ENCODE measurements at regions not wholly inside any gene's neighbourhood (a gene's known extent, or its start where the extent isn't known, plus 50 kb on each side); places are given as distances from the start of the nearest gene placed in this dataset.

DNA sequence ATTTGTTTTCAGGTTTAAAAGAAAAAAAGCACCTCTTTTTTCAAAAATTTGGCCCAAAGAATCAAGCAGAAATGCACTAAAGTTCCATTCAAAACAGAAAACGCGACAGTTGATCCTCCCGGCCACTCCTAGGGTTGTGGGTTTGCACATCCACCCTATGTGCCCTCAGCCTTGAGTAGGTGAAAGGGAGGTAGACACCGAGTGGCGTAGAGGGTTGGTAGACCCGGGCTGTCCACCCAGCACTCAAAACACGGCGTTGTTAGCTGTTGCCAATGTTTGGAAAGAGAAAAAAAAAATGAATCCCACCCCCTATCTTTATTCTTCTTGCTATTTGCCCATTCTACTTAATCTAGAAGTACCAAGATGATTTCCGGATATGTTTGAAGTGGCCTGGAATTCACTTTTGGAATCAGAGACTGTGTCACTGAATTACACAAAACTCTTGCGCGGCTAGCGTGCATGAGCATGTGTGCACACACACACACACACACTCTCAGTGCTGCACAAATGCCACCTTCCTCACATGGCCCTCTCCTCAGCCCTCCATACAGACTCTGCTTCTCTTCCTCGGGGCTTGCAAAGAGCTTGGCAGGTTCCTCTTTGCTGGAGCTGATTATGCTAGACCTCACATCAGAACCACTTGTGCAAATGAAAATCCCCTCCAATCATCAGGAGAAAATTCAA is 110.2 kb upstream of the HAND1 start:
- DNase-seq: no peak

DNA sequence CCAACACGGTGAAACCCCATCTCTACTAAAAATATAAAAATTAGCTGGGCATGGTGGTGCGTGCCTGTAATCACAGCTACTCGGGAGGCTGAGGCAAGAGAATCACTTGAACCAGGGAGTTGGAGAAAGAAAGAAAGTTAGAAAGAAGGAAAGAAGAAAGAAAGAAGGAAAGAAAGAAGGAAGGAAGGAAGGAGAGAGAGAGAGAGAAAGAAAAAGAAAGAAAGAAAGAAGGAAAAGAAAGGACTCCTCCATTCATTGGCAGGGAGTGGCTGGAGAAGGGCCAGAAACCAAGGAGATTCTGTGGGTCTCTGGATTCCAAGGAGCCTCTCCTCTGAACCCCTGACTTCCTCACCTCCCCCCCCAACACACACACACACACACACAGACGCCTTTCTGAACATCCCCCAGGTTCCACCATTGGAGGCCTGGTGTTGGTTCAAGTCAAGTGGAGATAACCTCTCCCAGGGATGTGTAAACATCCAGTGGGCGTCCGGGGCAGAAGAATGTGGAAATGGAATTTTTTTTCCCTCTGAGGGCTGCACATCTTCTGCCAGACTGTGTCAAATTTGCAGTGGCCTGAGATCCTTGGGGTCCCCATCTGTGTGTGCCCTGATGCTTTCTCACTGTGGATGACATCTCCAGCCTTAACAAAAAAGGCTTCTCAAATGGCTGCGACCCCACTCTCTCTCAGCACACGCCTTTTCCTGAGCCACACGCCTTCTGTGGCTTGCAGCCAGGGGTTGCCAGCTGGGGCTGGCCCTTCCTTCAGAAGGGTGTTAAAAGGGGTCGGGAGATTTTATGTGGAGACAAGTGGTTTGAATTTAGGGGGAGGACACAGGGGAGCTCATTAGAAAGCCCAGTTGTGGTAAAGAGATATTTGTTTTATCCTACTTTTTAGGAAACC is 109.3 kb upstream of the HAND1 start:
- no peak for DNase-seq

DNA sequence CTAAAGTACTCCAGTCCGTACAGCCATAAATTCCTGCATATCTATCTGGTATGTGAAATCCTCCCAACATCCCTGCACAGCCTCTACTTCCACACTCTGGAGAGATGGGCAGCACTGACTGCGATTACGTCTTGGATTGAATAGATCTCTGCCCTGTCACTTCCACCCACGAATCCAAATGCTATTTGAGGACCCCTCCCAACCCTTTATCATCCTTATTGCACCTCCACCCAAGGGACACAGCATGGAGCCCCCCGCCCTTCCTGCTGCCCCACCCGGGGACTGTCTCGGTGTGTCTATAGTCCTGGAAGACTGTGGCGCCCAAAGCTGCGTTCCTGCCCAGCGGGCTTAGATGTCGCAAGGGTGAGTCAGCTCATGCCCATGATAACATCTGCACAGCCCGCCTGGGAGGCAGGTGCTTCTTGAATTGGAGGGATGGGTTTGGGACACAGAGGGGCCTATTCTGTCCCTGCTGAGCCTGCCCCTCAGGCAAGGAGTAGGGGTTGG is 105.7 kb upstream of the HAND1 start:
- no peak for DNase-seq

DNA sequence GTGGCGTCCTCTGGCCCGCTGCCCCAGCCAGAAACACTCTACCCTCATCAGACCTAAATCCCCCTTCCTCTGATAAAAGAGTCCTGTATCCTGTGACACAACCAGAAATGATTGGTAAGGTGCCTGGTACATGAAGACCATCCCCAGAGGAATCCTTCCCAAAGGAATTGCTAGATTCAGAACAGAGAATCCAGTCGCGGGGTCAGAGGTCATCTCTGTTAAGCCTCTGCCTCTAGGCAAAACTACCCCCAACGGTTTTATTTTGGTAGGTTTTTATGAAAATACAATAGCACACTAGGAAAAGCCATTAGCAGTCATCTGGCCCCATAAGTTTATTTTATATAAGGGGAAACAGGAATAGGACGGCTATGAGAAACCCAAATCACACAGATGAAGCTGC is 102.4 kb upstream of the HAND1 start:
- DNase-seq: no peak

DNA sequence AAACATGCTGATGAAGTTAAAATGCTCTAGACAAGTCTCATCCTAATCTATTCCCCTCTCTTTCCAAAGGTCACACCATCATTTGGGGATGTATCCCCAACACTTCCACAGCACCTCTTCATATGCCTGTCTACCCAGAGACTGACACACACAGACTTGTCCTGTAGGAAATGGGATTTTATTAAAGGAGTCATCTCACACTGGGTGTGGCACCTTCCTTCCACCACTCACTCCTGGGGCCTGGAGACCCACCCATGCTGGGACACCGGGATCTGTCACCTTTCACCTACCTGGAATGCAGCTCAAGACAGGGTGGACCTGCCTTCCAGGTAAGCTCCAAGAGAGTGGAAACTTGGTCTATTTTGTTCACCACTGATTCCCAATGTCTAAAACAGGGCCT is 99.4 kb upstream of the HAND1 start:
- no peak for DNase-seq

DNA sequence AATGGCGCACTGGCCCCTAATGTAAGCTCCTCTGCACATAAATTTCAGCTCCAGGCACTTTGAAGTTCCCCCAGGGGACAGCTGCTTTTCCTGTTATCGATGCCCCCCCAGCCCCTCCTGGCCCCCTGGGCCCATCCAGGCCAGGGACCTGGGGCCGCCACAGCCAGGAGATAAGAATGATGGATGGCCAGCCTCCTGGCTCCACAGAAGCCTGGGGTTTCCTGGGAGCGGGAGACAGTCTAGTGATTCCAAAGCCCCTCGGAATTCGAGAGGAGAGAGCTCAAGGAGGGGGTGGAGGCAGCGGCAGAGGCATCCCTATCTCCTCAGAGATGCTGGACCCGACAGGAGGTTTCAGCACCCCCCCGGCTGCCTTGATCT is 98.4 kb upstream of the HAND1 start:
- DNase-seq: no peak

DNA sequence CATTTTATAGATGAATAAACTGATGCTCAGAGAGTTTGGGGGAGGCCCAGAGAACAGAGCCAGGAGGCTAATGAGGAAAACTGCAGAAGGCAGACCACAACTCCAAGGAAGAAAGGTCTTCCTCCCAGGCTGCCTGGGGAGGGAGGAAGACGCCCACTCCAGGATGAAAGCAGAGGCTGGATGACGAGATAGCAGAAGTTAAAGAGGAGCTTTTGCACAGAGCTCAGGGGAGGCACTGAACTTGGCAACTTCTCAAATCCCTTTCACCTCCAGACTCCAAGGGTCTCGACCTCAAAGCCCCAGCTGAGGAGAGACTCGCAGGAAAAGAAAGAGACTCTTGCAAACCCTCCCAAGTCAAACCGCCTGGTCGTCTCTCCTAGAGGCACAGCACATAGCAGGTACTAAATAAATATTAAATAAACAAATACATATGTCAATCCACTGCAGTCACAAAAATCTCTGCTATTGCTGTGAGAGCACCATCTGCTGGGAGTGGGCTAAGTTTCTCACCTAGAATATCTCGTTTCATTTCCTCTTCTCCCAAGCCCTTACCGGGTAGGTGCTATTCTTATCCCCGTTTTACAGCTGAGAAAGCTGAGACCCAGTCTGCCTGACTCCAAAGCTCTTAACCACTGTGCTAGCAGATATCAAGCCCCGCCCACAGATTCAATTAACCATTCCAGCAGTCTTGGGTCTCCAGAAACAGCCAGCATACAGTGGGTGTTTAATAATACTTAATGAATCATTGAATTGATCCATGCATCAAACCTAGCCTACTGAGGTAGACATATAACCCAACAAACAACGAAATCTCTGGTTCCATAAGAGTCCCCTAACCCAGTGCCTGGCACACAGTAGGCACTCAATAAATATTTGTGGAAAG is 97.8 kb upstream of the HAND1 start:
- no peak for DNase-seq

DNA sequence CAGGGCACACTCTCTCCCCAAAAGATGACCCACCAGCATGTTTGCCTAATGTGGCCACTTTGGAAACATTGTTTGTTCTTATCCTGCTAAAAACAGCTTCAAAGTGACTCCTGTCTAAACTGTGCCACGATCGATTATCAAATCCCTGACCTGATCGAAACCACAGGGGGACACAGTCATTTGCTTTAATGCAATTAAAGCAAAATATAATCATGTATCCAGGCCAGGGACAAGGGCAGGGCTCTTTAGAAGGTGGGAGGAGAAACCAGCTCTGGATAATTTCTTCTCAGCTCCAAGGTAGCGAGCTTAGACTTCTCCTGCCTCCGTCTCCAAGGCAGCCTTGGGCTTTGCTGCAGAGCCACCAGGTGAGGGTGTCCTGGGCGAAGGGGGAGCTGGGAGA is 95.0 kb upstream of the HAND1 start:
- no peak for DNase-seq

DNA sequence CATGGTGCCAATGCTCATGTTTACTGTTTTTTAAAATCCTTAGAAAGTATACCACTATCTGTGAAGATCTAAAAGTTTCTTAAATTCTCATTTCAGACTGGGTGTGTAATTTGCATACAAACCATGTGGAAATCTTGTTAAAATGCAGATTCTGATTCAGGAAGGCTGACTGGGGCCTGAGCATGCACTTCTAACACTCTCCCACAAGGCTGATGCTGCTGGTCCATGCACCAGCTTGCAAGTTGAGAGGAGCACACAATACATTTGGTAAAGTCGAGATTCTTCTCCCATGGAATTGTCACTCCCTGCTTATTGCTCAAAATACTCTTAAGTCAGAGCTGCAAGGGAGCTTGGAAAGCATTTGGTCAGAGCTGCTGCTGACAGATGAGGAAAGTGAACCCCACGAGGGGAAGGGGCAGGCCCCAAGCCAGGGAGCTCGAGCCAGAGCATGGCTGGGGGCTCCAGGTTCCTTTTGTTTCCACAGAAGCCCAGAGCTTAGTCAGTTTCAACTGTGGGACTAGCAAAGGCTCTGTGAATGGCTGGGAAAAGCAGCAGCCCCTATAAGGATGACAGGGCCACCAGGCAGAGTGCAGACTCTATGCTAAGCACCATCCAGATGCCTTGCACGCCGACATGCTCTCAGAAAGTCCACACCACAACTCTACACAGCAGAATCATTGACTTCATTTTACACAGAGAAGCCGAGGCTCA is 93.5 kb upstream of the HAND1 start:
- DNase-seq: no peak

DNA sequence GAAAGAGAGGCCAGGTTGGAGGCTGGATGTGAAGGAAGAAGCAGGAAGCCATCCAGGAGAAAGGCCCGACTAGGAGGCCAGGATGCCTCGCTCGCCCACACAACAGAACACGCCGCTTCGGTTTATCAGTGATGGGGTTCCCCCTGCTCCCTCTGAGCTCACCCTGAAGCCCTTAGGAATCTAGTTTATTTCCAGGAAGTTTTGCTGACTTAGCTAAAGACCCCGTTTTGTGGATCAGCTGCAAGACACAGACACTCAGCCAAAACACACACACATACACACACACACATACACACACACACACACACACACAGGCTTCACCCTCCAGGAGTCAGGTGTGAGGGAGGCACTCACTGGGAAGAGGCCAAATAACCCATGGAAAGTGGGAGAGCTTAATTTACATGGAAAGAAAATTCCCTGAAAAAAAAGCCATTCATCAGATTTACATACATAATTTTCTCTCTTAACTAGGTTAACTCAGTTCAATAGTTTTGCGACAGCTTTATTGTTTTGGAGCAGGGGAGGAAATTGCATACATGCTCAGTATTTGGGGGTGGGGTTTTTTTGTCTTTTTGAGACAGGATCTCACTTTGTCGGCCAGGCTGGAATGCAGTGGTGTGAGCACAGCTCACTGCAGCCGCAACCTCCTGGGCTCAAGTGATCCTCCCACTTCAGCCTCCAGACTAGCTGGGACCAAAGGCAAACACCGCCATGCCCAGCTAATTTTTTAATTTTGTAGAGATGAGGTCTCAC is 92.7 kb upstream of the HAND1 start:
- no peak for DNase-seq

DNA sequence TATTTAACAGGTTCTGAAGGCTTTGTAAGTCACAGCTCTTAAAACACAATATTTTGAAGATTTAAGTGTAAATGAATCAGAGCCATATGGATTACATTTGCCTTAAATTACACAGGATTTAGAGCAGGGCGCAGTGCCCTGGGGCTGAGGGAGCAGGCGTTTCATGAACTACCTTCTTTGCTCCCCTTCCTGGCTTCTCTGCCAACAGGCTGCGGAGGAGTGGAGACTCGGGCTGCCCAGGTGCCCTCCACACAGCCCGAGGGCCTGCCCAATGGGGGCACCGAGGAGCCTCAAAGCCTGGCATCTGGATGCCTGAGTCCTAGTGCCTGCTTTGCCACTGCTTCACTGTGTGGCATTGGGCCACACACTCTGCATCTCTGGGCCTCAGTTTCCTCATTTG is 90.6 kb upstream of the HAND1 start:
- DNase-seq: no peak

DNA sequence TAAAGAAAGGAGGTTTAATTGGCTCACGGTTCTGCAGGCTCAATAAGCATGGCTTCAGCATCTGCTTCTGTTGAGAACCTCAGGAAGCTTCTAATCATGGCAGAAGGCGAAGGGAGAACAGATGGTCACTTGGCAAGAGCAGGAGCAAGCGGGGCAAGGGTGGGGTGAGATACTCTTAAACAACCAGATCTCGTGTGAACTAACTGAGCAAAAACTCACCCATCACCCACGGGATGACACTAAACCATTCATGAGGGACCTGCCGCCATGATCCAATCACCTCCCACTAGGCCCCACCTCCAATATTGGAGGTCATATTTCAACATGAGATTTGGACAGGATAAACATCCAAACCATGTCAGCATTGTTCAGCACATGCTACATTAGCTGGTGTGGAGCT is 89.1 kb upstream of the HAND1 start:
- no peak for DNase-seq

DNA sequence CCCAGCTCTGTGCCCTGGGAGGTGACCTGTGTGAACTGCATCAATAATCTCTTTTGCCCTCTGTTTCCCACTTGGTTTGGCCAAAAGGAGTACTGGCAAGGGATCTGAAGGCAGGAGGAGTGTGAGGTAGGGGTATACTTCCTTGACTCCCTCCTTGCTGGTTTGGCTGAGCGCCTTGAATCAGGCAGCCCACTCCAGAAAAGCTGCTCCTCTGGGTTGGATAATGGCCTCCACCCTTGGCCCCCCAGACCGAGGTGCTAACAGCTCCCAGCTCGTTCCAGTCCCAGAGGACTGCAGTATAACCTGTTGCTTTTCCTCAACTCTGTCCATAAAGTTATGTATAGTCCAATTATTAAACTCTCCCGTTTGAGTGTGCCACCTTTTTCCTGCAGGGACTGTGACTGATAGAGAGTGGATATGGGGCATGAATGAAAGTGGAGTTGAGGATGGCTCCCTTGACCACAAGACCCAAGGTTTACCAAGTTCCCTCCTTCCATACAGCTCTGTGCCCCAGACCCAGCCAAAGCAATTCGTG is 88.2 kb upstream of the HAND1 start:
- DNase-seq: no peak

DNA sequence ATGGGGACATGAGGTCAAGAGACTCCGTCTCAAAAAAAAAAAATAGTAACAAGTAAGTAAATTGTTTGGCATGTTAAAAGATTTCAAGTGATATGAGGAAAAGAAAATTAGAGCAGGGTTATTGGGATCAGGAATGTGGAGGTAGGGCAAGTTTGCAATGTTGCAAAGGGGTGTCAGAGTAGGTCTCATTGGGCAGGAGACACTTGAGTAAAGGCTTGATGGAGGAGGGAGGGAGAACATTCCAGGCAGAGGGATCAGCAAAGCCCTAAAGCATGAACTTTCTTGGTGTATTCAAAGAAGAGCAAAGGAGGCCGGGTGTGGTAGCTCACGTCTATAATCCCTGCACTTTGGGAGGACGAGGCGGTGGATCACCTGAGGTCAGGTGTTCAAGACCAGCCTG is 87.1 kb upstream of the HAND1 start:
- no peak for DNase-seq

DNA sequence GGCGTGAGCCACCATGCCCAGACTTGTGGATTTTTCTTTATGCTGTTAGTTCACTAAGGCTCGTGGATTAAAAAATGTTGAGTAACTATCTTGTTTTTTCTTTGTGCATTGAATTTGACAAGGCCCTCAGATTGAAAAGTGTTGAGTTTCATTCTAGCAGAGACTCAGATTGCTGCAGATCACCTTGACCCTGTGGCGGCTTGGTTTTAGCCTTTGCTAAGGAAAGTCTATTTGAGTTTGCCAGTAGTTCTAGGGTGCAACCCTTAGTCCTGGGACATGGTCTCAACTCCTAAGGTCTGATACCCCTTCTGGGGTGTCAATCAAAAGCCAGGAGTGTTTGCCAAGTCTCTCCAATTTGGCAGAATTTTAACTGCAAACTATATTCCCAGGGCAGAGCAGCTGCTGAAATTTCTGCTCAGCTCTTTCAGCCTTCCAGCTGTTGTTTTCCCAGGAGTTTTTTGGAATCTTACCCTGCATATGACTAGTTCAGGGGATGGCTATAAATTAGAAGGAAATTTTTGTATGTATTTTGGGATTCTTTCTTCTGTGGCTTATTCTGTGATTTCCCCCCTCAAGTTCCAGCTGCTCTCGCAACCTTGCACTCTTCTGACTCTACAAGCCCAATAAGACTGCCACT is 84.3 kb upstream of the HAND1 start:
- DNase-seq: no peak

DNA sequence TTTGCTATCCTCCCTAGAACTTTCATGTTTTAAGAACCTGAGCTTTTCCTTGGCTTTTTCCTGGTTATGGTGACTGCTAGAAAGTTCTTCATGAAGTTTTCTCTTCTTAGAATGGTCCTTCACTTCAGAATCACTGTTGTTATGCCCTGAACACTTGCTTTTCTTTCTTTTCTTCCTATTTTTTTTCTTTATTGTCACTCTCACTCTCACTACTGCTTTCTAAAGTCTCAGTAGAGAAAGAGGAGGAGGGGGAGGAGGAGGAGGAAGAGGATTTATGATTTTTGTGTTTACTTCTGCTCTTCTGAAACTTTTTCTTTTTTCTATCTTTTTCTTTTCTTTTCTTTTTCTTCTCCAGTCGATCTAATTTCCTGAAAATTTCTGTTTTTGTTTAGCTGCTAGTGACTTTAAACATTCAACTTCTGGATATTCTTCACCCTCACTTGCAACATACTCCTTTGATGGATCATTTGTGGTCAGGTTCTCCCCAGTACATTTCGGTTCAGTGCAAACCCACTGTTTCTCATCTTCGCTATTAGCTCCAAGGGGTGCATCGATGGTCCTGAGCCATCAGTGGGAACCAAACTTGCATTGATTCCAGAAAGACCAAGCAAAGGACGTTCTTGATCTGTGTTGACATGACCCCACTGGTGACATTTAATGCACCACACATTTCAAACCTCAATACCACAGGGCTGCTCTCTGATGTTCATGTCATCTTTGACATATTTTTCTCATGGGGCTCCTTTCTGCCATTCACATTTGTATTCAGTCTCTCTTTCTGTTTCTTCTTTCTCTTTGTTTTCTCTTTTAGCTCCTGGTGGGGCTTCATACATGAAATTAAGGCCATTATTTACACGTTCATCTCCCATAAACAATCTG is 81.6 kb upstream of the HAND1 start:
- no peak for DNase-seq

DNA sequence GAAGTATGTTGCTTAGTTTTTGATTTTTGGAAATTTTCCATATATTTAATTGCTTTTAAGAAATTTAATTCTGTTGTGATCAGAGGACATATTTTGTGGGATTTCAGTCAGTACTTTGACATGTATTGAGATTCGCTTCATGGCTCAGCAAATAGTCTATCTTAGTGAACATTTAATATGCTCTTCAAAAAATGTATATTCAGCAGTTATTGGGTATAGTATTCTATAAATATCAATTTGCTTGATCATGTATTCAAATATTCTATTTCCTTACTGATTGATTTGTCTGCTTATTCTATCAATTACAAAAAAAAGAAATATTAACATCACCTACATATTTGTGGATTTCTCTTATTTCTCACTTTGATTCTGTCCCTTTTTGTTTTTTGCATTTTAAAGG is 79.5 kb upstream of the HAND1 start:
- DNase-seq: no peak

DNA sequence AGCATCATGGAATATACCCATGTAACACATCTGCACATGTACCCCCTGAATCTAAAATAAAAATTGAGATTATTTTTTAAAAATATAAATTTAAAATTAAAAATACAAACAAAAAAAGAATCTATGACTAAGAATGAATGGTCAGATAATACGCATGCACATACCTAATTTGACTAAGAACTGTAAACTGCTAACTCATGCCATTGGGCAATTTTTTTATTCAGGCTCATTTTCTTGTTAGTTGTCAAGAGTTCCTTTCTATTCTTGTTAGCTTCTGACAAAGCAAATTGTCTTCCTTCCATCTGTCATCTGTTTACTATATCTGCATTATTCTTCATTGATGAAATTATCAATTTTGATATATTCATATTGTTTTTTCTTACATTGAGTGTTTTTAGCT is 69.5 kb upstream of the HAND1 start:
- no peak for DNase-seq

DNA sequence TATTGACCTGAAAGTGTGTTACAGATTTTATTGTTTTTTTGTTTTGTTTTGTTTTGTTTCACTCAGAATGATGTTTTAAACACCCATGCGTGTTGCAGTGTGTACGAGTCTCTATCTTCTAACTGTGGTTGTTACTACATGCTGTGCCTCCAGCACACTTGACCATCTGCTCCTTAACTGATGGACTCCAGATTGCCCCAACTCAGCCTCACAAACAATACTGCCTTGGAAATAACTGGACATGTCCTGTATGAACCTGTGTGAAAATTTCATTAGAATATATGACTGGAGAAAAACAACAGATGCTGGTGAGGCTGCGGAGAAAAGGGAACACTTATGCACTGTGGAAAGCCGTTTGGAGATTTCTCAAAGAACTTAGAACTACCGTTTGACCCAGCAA is 68.7 kb upstream of the HAND1 start:
- no peak for DNase-seq

DNA sequence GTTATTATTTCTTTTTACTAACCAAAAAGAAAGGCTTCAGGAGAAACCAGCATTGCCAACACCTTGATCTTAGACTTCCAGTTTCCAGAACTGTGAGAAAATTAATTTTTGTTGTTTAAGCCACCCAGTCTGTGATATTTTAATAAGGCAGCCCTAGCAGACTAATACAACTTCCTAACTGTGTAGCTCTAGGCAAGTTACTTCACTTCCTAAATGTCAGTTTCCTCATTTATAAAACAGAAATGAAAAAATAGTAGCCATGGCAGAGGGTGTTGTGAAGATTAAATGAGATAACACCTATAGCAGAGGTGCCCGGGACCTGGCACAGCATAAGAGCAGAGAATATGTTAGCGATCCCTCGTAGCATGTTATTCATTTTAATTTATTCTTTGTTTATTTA is 66.6 kb upstream of the HAND1 start:
- DNase-seq: no peak

Measured in right forelimb (tissue), 1 donor.